ENCODE measurements at regions not wholly inside any gene's neighbourhood (a gene's known extent, or its start where the extent isn't known, plus 50 kb on each side); places are given as distances from the start of the nearest gene placed in this dataset.
"Not testable (repeated sequence)": the region's sequence is repeated elsewhere in the genome, so short reads cannot be mapped to it uniquely, and the experiment has no call there.

DNA sequence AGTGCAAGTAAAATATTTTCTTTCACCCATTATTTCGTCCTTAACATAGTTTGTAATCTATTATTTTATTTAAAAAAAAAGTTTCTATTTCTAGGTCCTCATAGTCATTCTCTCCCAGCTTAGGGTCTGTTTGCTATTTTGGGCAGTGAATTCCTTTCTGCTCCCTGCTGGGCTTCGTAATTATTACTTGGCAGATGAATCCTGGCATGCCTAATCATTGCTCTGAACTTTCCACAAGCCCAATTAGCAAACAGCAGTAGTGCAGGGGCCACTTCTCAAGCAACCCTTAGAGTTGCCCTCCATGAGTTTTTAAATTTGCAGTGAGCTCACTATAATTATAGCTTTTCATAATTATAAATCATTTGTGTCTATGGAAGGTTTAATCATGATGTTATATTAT, 1378.3 kb upstream of the SEL1L start:
- H3K4me3 ChIP-seq (ENCODE audit: low read depth, low read length) = no peak overlapping the region
- no peak for TF ChIP-seq CTCF (IDR thresholded peaks at IDR 0.05; ENCODE audit: control insufficient read depth, extremely low read depth, insufficient read depth)
- no peak for DNase-seq (ENCODE audit: low read depth)

- no peak for DNase-seq (ENCODE audit: low read depth)
- no peak for TF ChIP-seq CTCF (IDR thresholded peaks at IDR 0.05; ENCODE audit: control insufficient read depth, extremely low read depth, insufficient read depth)
- no peak overlapping the region for H3K4me3 ChIP-seq (ENCODE audit: low read depth, low read length)
Observed at GRCh38 chr14:82913396-82913795, 1379.7 kb upstream of the SEL1L start.

DNA sequence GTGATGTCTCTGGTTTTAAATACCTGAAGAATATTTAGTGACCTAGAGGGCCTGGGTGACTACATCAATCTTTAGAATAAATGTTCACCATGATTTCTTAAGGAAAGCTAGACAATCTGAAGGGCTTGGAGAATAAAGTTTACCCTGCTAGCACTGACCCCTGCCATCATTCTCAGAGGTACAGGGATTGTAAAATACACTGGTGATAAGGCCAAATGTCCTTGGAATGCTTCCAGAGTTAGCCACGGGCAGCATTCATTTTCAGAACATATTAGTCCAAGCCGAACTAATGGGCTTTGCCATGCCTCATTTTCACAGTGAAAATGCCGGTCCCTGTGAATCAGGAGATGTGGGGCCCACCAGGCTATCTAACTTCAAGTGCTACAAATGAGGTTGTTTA, 1381.7 kb upstream of the SEL1L start:
- no peak for TF ChIP-seq CTCF (IDR thresholded peaks at IDR 0.05; ENCODE audit: control insufficient read depth, extremely low read depth, insufficient read depth)

DNA sequence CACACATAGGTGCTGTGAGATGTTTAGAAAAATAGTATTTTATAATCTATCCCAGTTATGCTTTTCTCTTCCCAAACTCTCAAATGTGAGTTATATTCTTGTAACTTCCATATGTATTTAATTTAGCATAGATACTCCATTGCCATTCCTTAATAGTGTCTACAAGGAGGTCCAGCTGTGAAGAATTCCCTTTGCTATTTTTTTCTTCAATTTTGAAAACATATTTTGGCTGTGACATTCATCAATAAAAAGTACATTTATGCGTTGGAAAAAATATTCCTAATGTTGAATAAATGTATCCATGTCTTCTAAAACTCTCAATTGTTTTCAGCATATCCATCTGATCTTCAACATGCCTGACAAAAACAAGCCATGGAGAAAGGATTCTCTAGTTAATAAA, 1402.0 kb upstream of the SEL1L start:
- no peak overlapping the region for H3K4me3 ChIP-seq (ENCODE audit: low read depth, low read length)
- no peak for DNase-seq (ENCODE audit: low read depth)
- TF ChIP-seq CTCF (IDR thresholded peaks at IDR 0.05; ENCODE audit: control insufficient read depth, extremely low read depth, insufficient read depth) = no peak

More for the DNA sequence above, 1381.7 kb upstream of the SEL1L start:
- H3K4me3 ChIP-seq (ENCODE audit: low read depth, low read length) = no peak overlapping the region
- DNase-seq (ENCODE audit: low read depth) = no peak

DNA sequence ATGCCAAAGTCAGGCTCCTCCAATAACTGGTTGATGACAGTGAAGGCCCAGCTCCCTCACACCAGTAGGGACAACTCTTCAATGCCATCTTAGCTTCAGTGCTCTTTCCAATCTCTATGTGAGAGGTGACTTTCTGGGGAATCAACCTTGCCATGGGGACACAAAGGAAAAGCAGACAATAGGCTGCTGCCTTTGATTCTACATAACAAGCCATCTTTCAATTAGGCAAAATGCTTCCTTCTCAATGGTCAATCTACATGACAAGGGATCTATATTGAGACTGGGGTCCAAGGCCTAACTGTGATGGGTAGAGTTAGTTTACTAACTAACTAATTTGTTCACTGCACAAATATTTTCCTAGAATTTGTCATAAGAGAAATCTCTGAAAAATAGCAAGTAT, 1417.5 kb upstream of the SEL1L start:
- no peak for DNase-seq (ENCODE audit: low read depth)
- TF ChIP-seq CTCF (IDR thresholded peaks at IDR 0.05; ENCODE audit: control insufficient read depth, extremely low read depth, insufficient read depth) = no peak
- no peak overlapping the region for H3K4me3 ChIP-seq (ENCODE audit: low read depth, low read length)

GRCh38 chr14:82963756-82964155, 1430.1 kb upstream of the SEL1L start:
- no peak for TF ChIP-seq CTCF (IDR thresholded peaks at IDR 0.05; ENCODE audit: control insufficient read depth, extremely low read depth, insufficient read depth)
- no peak overlapping the region for H3K4me3 ChIP-seq (ENCODE audit: low read depth, low read length)
- no peak for DNase-seq (ENCODE audit: low read depth)

GRCh38 chr14:82987502-82988124, 1454.0 kb upstream of the SEL1L start:
- no peak overlapping the region for H3K4me3 ChIP-seq (ENCODE audit: low read depth, low read length)
- no peak for DNase-seq (ENCODE audit: low read depth)

GRCh38 chr14:82994547-82994946, 1460.9 kb upstream of the SEL1L start:
- DNase-seq (ENCODE audit: low read depth); H3K4me3 ChIP-seq (ENCODE audit: low read depth, low read length): not testable (repeated sequence)

More at GRCh38 chr14:82987502-82988124, 1454.0 kb upstream of the SEL1L start:
- TF ChIP-seq CTCF (IDR thresholded peaks at IDR 0.05; ENCODE audit: control insufficient read depth, extremely low read depth, insufficient read depth) = no peak

All from LNCaP clone FGC (cell line).